G401 (cell line): ENCODE measurements at regions not wholly inside any gene's neighbourhood (a gene's known extent, or its start where the extent isn't known, plus 50 kb on each side); places are given as distances from the start of the nearest gene placed in this dataset.
A peak's percentile ranks its signal among the peaks of the same experiment; 100 is the strongest.

Experiments used
- DNase-seq: peaks from one replicate; pipeline ENCODE4 v3.0.0-alpha.2; 2015; ENCODE audit warnings: low spot score
- in situ Hi-C: cut with HindIII; loops from 2 replicates; pipeline ENCODE4 v1.10.0; 2016; ENCODE audit warnings: low sequenced_read_pairs, mixed read lengths

- DNase-seq = no peak
- in situ Hi-C loops = no loop called here
Measured at GRCh38 chr5:18068826-18069225, 434.6 kb downstream of the TAF11L14 start.

- in situ Hi-C loops = no loop called here
- no peak for DNase-seq
Measured at GRCh38 chr5:18069790-18070189, 435.5 kb downstream of the TAF11L14 start.

DNA sequence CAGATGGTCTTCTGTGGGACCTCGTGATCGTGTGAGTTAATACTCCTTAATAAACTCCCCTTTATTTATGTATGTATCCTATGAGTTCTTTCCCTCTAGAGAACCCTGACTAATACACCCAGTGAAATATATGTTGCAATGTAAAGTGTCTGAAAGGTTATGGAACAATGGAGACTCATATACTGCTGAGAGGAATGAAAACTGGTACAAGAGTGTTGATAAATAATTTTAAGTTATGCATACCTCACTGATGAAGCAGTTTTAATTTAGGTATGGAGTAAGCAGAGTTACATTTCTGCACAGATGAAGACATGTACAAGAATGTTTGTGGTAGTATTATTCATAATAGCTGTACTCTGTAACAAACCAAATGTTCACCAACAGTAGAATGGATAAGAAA is 438.3 kb downstream of the TAF11L14 start:
- no peak for DNase-seq
- in situ Hi-C loops = no loop called here

- in situ Hi-C loops = no loop called here
- no peak for DNase-seq
Measured at GRCh38 chr5:18074961-18075360, 440.7 kb downstream of the TAF11L14 start.

- in situ Hi-C loops = no loop called here
- no peak for DNase-seq
Measured at GRCh38 chr5:18078157-18078556, 443.9 kb downstream of the TAF11L14 start.

DNA sequence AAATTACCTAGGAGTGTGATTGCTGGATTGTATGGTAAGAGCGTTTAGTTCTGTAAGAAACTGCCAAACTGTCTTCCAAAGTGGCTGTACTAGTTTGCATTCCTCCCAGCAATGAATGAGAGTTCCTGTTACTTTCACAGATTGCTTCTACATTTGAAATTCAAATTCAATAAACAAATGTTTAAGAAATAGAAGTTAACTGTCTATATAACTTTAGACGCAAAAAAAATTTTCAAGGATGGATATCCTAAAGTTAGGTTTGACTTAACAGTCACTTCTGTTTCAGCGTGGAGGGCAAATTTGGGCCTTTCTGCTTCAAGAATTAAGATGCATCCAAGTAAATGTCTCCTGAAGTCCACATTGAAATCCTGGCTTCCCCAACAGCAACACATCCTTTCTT is 445.6 kb downstream of the TAF11L14 start:
- in situ Hi-C loops = no loop called here
- no peak for DNase-seq

- in situ Hi-C loops = no loop called here
- DNase-seq = no peak
Measured at GRCh38 chr5:18088020-18088579, 453.8 kb downstream of the TAF11L14 start.

DNA sequence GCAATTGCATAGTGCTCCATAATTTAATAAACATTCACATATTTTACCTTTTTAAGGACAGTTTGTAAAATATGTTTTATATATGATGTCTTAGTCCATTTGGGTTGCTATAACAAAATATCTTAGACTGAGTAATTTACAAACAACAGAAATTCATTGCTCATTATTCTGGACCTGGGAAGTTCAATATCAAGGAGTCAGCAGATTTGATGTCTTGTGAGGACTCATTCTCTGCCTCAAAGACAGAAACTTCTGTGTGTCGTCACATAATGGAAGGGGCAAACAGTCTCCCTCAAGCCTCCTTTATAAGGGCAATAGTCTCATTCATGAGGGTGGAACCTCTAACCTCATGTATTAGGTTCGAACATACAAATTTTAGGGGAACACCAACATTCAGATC is 455.9 kb downstream of the TAF11L14 start:
- in situ Hi-C loops = no loop called here
- no peak for DNase-seq

GRCh38 chr5:18091142-18091541 is 456.9 kb downstream of the TAF11L14 start:
- DNase-seq = no peak
- in situ Hi-C loops = no loop called here

- in situ Hi-C loops = no loop called here
- DNase-seq = no peak
Measured at GRCh38 chr5:18091758-18092157, 457.5 kb downstream of the TAF11L14 start.

DNA sequence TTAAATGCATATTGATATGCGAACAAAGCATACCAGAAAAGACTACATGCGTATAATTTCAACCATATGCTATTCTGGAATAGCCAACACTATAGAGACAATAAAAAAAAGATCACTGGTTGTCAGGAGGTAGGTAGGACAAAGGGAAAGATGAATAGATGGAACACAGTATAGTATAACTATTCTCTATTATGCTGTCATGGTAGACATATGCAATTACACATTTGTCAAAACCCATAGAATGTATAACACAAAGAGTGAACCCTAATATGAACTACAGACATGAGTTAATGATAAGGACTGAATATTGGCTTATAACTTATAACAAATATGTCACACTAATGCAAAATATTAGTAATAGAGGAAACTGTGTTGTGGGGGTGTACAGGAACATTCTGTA is 460.8 kb downstream of the TAF11L14 start:
- in situ Hi-C loops = no loop called here
- no peak for DNase-seq

DNA sequence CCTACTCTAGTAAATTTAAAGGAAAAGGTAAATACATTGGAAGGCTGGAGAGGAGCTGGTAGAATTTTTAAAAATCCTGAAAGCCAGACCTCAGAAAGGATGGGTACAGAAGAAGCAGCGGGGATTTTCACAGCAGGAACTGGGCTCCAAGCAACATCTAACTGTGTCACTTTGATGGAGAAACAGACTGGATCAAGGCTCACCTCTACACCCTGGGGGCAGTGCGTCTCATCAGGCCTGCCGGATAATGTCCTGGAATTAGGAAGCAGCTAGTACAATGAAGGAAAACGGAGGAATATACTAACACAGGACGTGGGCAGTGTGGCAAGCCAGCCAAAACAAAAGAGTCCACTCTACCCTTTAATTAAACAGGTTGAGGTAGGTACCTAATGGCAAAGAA is 463.6 kb downstream of the TAF11L14 start:
- in situ Hi-C loops = no loop called here
- DNase-seq = no peak

- DNase-seq = no peak
- in situ Hi-C loops = no loop called here
Measured at GRCh38 chr5:18098691-18099090, 464.4 kb downstream of the TAF11L14 start.

GRCh38 chr5:18099261-18099660 is 465.0 kb downstream of the TAF11L14 start:
- in situ Hi-C loops = no loop called here
- DNase-seq = no peak

DNA sequence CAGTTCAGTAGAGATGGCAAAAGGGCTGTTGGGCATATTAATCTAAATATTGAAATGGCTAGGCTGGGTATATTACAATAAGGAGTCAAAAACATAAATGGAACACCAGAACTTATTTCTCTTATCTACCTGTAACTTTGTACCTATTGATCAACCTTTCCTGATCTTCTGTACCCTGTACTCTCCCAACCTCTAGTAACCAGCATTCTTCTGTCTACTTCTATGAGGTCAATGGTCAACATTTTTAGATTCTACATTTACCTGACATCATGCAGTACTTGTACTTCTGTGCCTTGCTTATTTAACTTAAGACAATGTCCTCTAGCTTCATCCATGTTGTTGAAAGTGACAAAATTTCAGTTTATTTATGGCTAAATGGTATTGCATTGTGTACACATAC is 467.3 kb downstream of the TAF11L14 start:
- DNase-seq = no peak
- in situ Hi-C loops = no loop called here

GRCh38 chr5:18102733-18103132 is 468.5 kb downstream of the TAF11L14 start:
- in situ Hi-C loops = no loop called here
- DNase-seq = no peak

DNA sequence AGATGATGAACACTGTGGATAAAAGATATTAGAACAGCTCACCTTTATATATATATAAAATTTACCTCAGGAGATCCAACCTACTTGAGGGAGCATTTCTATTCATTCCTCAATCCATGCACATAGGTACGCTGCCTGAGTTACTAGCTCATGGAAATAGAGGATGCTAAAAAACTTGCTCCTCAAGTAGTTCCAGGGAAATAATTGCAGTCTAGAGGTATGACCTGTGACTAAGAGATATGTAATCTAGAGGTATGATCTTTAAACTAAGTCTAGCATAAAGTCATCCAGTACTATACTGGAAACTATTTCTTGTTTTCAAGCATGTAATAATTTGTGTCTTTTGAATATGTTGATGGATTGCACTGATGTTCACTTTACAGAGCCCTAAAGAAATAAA is 471.2 kb downstream of the TAF11L14 start:
- no peak for DNase-seq
- in situ Hi-C loops = no loop called here

GRCh38 chr5:18111906-18112465 is 477.7 kb downstream of the TAF11L14 start:
- in situ Hi-C loops = no loop called here

DNA sequence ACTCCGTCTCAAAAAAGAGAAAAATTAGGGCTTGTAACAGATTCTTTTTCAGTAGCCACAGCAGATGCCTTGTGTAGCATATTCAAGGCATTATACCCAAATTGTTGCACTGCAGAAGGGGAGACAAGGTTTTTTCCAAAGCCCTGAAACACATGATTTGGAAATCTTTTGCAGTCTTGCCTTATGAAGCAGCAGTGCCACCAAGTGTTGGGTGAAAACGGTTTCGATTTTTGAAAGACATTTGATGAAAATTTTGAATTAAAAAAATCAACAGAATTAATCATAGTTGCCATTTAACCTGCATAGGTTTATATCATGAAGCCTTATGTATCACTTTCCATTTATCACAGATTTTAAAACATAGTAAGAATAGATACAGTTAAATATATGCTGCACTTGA is 479.5 kb downstream of the TAF11L14 start:
- peak; percentile 36 for DNase-seq
- in situ Hi-C loops = no loop called here

More at GRCh38 chr5:18111906-18112465, 477.7 kb downstream of the TAF11L14 start:
- DNase-seq = no peak

DNA sequence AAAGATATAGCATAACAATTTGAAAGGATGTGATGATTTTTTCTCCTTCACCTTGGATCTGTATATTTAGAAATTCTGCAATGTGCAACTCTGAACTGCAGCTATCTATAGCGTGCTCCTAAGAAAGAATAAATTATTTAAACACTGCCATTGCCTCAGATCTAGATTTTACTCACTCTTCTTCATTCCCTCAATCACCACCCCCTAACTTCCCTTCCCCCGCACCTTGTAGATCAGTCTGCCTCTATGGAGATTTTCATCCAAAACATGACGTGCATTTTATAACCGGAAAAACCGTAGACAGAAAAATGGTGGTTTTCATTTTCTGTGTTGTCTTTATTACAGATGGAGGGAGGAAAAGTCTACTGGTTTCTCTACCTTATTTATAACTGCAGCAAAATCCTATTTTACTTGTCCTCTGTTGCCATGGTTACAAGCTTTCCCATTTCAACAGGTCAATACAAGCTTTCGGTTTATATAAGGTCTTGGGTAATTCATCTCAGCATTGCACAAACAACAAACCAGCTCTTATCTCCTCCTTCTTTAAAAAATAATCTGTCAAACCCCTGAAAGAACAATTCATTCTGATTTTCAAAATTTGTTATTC is 480.0 kb downstream of the TAF11L14 start:
- DNase-seq = peak; percentile 34
- in situ Hi-C loops = no loop called here

GRCh38 chr5:18117968-18118367 is 483.7 kb downstream of the TAF11L14 start:
- in situ Hi-C loops = no loop called here
- DNase-seq = no peak
